ENCODE measurements at regions not wholly inside any gene's neighbourhood (a gene's known extent, or its start where the extent isn't known, plus 50 kb on each side); places are given as distances from the start of the nearest gene placed in this dataset.

- no peak for TF ChIP-seq POLR2A (IDR thresholded peaks at IDR 0.05; ENCODE audit: low read depth, low read length)
- no peak for TF ChIP-seq POLR2AphosphoS5 (IDR thresholded peaks at IDR 0.05; ENCODE audit: low read depth, low read length)
These were observed 706.3 kb downstream of the KCTD16 start for GRCh38 chr5:144876990-144877389.
